Kidney (tissue), 13 donors: ENCODE measurements at regions not wholly inside any gene's neighbourhood (a gene's known extent, or its start where the extent isn't known, plus 50 kb on each side); places are given as distances from the start of the nearest gene placed in this dataset.

Source experiments
- DNase-seq, 5 donors: peaks; one replicate each; pipeline ENCODE4 v3.0.0-alpha.2; 2013 to 2020
- FAIRE-seq: peaks from 2 replicates; lab custom pipeline; 2012; peaks lifted over from hg19 to GRCh38; lab: Jason Lieb, UNC
- H3K27ac ChIP-seq, 2 donors: one replicate each; pipeline ENCODE4 v1.7.0; 2013; ENCODE audit warnings: low read depth in 2 of 2, low read length in 2 of 2, inconsistent platforms in 1 of 2
- H3K27me3 ChIP-seq: one replicate; pipeline ENCODE4 v1.7.1; 2013; ENCODE audit warnings: low read length, inconsistent platforms; ENCODE audit not compliant: control insufficient read depth, insufficient read depth
- H3K36me3 ChIP-seq, 3 donors: one replicate each; pipeline versions ENCODE4 v1.7.0 to v1.7.1; 2013; ENCODE audit warnings: low read length in 3 of 3, control low read depth in 1 of 3, inconsistent platforms in 1 of 3; ENCODE audit not compliant: insufficient read depth in 3 of 3, control insufficient read depth in 2 of 3
- H3K4me1 ChIP-seq, 3 donors: one replicate each; pipeline versions ENCODE4 v1.7.0 to v1.7.1; 2013; ENCODE audit warnings: low read length in 3 of 3, inconsistent platforms in 1 of 3, low read depth in 1 of 3; ENCODE audit not compliant: control insufficient read depth in 2 of 3, insufficient read depth in 2 of 3
- H3K4me3 ChIP-seq, 3 donors: one replicate each; pipeline versions ENCODE4 v1.7.0 to v1.8.1; 2013; ENCODE audit warnings: low read length in 3 of 3, control low read depth in 1 of 3, inconsistent platforms in 1 of 3
- H3K9ac ChIP-seq, 3 donors: one replicate each; pipeline versions ENCODE4 v1.7.0 to v1.7.1; 2013; ENCODE audit warnings: low read length in 3 of 3, control low read depth in 1 of 3, inconsistent platforms in 1 of 3
- H3K9me3 ChIP-seq, 3 donors: one replicate each; pipeline versions ENCODE4 v1.7.0 to v1.7.1; 2013; ENCODE audit warnings: low read length in 3 of 3, control low read depth in 1 of 3, inconsistent platforms in 1 of 3; ENCODE audit not compliant: control insufficient read depth in 2 of 3, insufficient read depth in 1 of 3
- intact Hi-C: fragments of 100-400 bp; cut with DNase I; formaldehyde crosslinking; loops from one replicate; pipeline ENCODE4 v1.11.1; 2022
- TF ChIP-seq, protein P1 (sequence below): IDR thresholded peaks from 3 replicates; pipeline ENCODE4 v1.5.1; 2012; ENCODE audit warnings: mild to moderate bottlenecking, moderate library complexity, borderline replicate concordance; ENCODE audit not compliant: insufficient read depth; ENCODE audit errors: extremely low read depth
- donor health status: control.
- donor health status: control.
- donor health status: control.
- donor health status: control.
- donor health status: control.
- donor health status: DM: yes; HTN: yes; CAD: no.
- donor health status: Normal renal cell carcinoma (clear cell type).

DNA sequence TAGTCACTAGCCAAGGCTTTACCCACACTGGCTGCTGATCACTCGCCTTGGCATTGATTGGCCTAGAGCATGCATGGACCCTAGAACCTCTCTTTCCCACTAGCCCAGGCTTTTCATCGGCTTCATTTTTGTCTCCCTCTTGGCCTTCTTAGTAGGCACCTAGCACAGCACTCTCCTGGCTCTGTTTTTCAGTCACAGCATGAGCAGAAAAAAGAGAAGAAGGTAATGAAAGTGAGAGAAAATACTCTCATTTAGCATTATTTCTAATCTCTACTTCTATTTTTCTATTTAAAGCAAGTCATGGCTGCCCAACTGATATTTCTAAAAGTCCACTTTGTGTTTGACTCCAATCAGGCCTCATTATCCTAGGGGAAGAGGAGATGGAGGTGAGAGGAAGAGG is 267.2 kb downstream of the FBXO8 start:
- H3K27ac ChIP-seq = no peak overlapping the region
- H3K4me1 ChIP-seq = no peaks in the 10 kb centered on the region
- DNase-seq (no peak), FAIRE-seq (no peak)
- no peaks in the 10 kb centered on the region for H3K9me3 ChIP-seq
- no peaks in the 10 kb centered on the region for H3K36me3 ChIP-seq
- no peak overlapping the region for H3K9ac ChIP-seq
- intact Hi-C loops = no loop called here
- no peak overlapping the region for H3K4me3 ChIP-seq
- H3K27me3 ChIP-seq = no peaks in the 10 kb centered on the region
- TF ChIP-seq, protein P1, sequence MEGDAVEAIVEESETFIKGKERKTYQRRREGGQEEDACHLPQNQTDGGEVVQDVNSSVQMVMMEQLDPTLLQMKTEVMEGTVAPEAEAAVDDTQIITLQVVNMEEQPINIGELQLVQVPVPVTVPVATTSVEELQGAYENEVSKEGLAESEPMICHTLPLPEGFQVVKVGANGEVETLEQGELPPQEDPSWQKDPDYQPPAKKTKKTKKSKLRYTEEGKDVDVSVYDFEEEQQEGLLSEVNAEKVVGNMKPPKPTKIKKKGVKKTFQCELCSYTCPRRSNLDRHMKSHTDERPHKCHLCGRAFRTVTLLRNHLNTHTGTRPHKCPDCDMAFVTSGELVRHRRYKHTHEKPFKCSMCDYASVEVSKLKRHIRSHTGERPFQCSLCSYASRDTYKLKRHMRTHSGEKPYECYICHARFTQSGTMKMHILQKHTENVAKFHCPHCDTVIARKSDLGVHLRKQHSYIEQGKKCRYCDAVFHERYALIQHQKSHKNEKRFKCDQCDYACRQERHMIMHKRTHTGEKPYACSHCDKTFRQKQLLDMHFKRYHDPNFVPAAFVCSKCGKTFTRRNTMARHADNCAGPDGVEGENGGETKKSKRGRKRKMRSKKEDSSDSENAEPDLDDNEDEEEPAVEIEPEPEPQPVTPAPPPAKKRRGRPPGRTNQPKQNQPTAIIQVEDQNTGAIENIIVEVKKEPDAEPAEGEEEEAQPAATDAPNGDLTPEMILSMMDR = no peak

- Histone ChIP-seq H3K9me3 (no peaks in the 10 kb centered on the region), H3K4me1 (no peaks in the 10 kb centered on the region), H3K9ac (no peak overlapping the region), H3K27me3 (no peaks in the 10 kb centered on the region), H3K4me3 (no peak overlapping the region), H3K36me3 (no peaks in the 10 kb centered on the region), H3K27ac (no peak overlapping the region)
- FAIRE-seq (no peak), DNase-seq (no peak)
- TF ChIP-seq, protein P1 = no peak
- intact Hi-C loops = no loop called here
Observed at GRCh38 chr4:174012886-174013259, 270.6 kb downstream of the FBXO8 start.

GRCh38 chr4:174012135-174012885 is 271.2 kb downstream of the FBXO8 start:
- Histone ChIP-seq H3K27me3 (no peaks in the 10 kb centered on the region), H3K36me3 (no peaks in the 10 kb centered on the region), H3K4me3 (no peak overlapping the region), H3K9ac (no peak overlapping the region), H3K4me1 (no peaks in the 10 kb centered on the region), H3K9me3 (no peaks in the 10 kb centered on the region), H3K27ac (no peak overlapping the region)
- DNase-seq = no peak
- no peak for FAIRE-seq
- intact Hi-C loops = no loop called here
- TF ChIP-seq, protein P1 = no peak

- Histone ChIP-seq H3K4me3 (no peak overlapping the region), H3K27ac (no peak overlapping the region), H3K9ac (no peak overlapping the region), H3K27me3 (no peaks in the 10 kb centered on the region), H3K9me3 (no peaks in the 10 kb centered on the region), H3K36me3 (no peaks in the 10 kb centered on the region), H3K4me1 (no peaks in the 10 kb centered on the region)
- intact Hi-C loops = no loop called here
- FAIRE-seq (no peak), DNase-seq (no peak)
- TF ChIP-seq, protein P1 = no peak
Observed at GRCh38 chr4:174010547-174010946, 272.9 kb downstream of the FBXO8 start.
